Keratinocyte (primary cell): ENCODE measurements at regions not wholly inside any gene's neighbourhood (a gene's known extent, or its start where the extent isn't known, plus 50 kb on each side); places are given as distances from the start of the nearest gene placed in this dataset.

Experiments used
- DNase-seq: peaks from one replicate; pipeline ENCODE4 v3.0.0-alpha.2; 2011; ENCODE audit warnings: low read depth, missing footprints, low spot score
- FAIRE-seq: peaks from 2 replicates; lab custom pipeline; 2011; peaks lifted over from hg19 to GRCh38; lab: Jason Lieb, UNC
- H2AFZ ChIP-seq: 2 replicates; pipeline ENCODE4 v1.6.0; 2012; ENCODE audit warnings: low read length, control low read depth, inconsistent platforms; ENCODE audit not compliant: control insufficient read depth
- H3K27ac ChIP-seq: 2 replicates; pipeline ENCODE4 v1.5.1; 2011; ENCODE audit warnings: low read length; ENCODE audit not compliant: control insufficient read depth, insufficient read depth
- H3K27me3 ChIP-seq: 3 replicates; pipeline ENCODE4 v1.6.0; 2011; ENCODE audit warnings: low read length; ENCODE audit not compliant: control insufficient read depth, insufficient read depth; ENCODE audit errors: extremely low read depth
- H3K36me3 ChIP-seq, 2 experiments: 2 replicates in 1 of 2; 3 replicates in 1 of 2; pipeline ENCODE4 v1.5.1; 2011; ENCODE audit warnings: low read length in 2 of 2, mild to moderate bottlenecking in 1 of 2; ENCODE audit not compliant: control insufficient read depth in 2 of 2, insufficient read depth in 2 of 2; ENCODE audit errors: extremely low read depth in 1 of 2
- H3K4me1 ChIP-seq: 3 replicates; pipeline ENCODE4 v1.5.1; 2011; ENCODE audit warnings: low read length; ENCODE audit not compliant: control insufficient read depth, insufficient read depth; ENCODE audit errors: extremely low read depth
- H3K4me2 ChIP-seq: 3 replicates; pipeline ENCODE4 v1.6.0; 2011; ENCODE audit warnings: low read depth, low read length; ENCODE audit not compliant: control insufficient read depth, insufficient read depth; ENCODE audit errors: extremely low read depth
- H3K4me3 ChIP-seq, 3 experiments: fragments of 200-600 bp in 1 of 3; sonication (generic) in 1 of 3; 2 replicates in 2 of 3; 3 replicates in 1 of 3; pipeline ENCODE4 v1.5.1; 2011 to 2016; ENCODE audit warnings: low read length in 3 of 3, mild to moderate bottlenecking in 3 of 3, control low read depth in 2 of 3, inconsistent platforms in 1 of 3, low read depth in 1 of 3, mixed read lengths in 1 of 3, mixed run types in 1 of 3, moderate library complexity in 1 of 3; ENCODE audit not compliant: control insufficient read depth in 2 of 3, insufficient read depth in 2 of 3; ENCODE audit errors: extremely low read depth in 1 of 3
- H3K79me2 ChIP-seq: 2 replicates; pipeline ENCODE4 v1.6.0; 2012; ENCODE audit warnings: low read length; ENCODE audit not compliant: control insufficient read depth, insufficient read depth
- H3K9ac ChIP-seq: 3 replicates; pipeline ENCODE4 v1.6.0; 2011; ENCODE audit warnings: low read length; ENCODE audit not compliant: control insufficient read depth, insufficient read depth; ENCODE audit errors: extremely low read depth
- H3K9me1 ChIP-seq: 3 replicates; pipeline ENCODE4 v1.6.0; 2011; ENCODE audit warnings: low read length; ENCODE audit not compliant: control insufficient read depth, insufficient read depth; ENCODE audit errors: extremely low read depth
- H3K9me3 ChIP-seq: 2 replicates; pipeline ENCODE4 v1.5.1; 2012; ENCODE audit warnings: low read depth, low read length; ENCODE audit not compliant: control insufficient read depth
- H4K20me1 ChIP-seq: 3 replicates; pipeline ENCODE4 v1.6.0; 2011; ENCODE audit warnings: low read length; ENCODE audit not compliant: control insufficient read depth, insufficient read depth; ENCODE audit errors: extremely low read depth
- EZH2 ChIP-seq: IDR thresholded peaks from one replicate; pipeline ENCODE4 v1.6.1; 2012; ENCODE audit warnings: inconsistent platforms, mild to moderate bottlenecking, low read length, moderate library complexity
- dilution Hi-C: fragments of 300-500 bp; cut with MboI; formaldehyde crosslinking; loops from one replicate; pipeline ENCODE4 v1.7.0; 2020; ENCODE audit warnings: low sequenced_read_pairs; ENCODE audit not compliant: extremely low pct_ligation_motif_present
- TF ChIP-seq, protein P1 (sequence below), 3 experiments: IDR thresholded peaks in 1 of 3; conservative IDR thresholded peaks in 1 of 3; optimal IDR thresholded peaks in 1 of 3; 2 replicates in 2 of 3; 3 replicates in 1 of 3; pipeline versions ENCODE3 to v1.5.1; 2011; ENCODE audit warnings: low read length in 3 of 3, mild to moderate bottlenecking in 3 of 3, moderate library complexity in 2 of 3, control low read depth in 1 of 3, inconsistent platforms in 1 of 3; ENCODE audit not compliant: insufficient read depth in 2 of 3; ENCODE audit errors: extremely low read depth in 1 of 3

DNA sequence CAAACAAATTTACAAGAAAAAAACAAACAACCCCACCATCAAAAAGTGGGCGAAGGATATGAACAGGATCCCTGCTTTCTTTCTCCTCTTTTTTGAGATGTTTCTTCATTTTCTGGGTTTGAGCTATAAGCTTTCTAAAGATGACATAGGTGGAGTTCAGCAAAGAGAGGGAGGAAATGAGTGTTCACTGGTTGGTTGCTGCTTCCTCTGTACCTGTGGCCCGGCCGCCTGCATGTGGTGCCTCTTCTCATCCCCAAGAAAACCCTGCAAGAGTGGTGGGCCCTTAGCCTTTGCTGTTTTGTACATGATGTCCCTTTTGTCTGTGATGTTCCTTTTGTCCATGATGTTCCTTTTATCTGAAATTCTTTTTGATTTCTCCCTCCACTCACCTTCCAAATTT lies 178.4 kb upstream of the SERP2 start:
- H3K9ac ChIP-seq = no peak overlapping the region
- H3K9me1 ChIP-seq = no peaks in the 10 kb centered on the region
- H2AFZ ChIP-seq = no peak overlapping the region
- no peak for DNase-seq
- no peak for TF ChIP-seq EZH2
- TF ChIP-seq, protein P1, sequence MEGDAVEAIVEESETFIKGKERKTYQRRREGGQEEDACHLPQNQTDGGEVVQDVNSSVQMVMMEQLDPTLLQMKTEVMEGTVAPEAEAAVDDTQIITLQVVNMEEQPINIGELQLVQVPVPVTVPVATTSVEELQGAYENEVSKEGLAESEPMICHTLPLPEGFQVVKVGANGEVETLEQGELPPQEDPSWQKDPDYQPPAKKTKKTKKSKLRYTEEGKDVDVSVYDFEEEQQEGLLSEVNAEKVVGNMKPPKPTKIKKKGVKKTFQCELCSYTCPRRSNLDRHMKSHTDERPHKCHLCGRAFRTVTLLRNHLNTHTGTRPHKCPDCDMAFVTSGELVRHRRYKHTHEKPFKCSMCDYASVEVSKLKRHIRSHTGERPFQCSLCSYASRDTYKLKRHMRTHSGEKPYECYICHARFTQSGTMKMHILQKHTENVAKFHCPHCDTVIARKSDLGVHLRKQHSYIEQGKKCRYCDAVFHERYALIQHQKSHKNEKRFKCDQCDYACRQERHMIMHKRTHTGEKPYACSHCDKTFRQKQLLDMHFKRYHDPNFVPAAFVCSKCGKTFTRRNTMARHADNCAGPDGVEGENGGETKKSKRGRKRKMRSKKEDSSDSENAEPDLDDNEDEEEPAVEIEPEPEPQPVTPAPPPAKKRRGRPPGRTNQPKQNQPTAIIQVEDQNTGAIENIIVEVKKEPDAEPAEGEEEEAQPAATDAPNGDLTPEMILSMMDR (optimal IDR thresholded peaks at IDR 0.05 in 1 of 3, IDR thresholded peaks at IDR 0.05 in 1 of 3, conservative IDR thresholded peaks at IDR 0.05 in 1 of 3; ENCODE audit: extremely low read depth in 1 of 3, insufficient read depth in 2 of 3, low read length in 3 of 3) = no peak
- no peaks in the 10 kb centered on the region for H4K20me1 ChIP-seq
- no peaks in the 10 kb centered on the region for H3K27me3 ChIP-seq
- H3K4me3 ChIP-seq = no peak overlapping the region
- H3K27ac ChIP-seq = no peak overlapping the region
- dilution Hi-C loops = no loop called here
- H3K36me3 ChIP-seq = no peaks in the 10 kb centered on the region
- FAIRE-seq = no peak
- H3K4me2 ChIP-seq = no peak overlapping the region
- H3K79me2 ChIP-seq = no peaks in the 10 kb centered on the region
- H3K9me3 ChIP-seq = no peaks in the 10 kb centered on the region
- H3K4me1 ChIP-seq = peaks cover 24% of the 10 kb centered on the region

DNA sequence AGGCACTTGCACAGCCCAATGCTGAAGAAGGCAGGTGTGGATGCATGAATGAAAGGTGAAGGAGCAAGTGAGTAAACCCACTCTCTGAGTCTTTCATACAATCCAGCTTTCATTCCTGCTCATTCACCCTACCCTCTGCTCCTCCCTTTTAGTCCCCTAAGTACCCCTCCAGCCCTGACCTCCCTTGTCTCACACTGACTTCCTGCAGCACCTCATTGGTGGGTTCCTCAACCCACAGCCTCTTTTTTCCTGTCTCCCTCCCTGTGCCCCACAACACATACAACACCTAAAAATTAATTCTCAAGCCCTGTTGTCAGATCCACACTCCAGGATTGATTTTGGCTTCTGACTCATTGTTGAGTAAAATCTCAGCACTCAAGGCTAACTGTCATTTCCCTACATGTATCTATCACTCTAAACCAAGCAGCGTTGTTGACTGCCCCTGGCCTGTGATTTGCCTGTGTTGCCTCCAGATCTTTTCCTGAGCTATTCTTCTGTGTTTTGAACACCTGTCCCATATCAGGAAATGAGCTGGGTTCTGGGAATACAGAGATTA lies 177.3 kb upstream of the SERP2 start:
- Histone ChIP-seq H3K4me1 (peaks cover 24% of the 10 kb centered on the region), H3K36me3 (no peaks in the 10 kb centered on the region), H3K79me2 (no peaks in the 10 kb centered on the region), H3K4me3 (no peak overlapping the region), H3K4me2 (no peak overlapping the region), H3K9me3 (no peaks in the 10 kb centered on the region), H2AFZ (no peak overlapping the region), H3K27ac (no peak overlapping the region), H3K9me1 (no peaks in the 10 kb centered on the region), H4K20me1 (no peaks in the 10 kb centered on the region), H3K9ac (no peak overlapping the region), H3K27me3 (no peaks in the 10 kb centered on the region)
- DNase-seq (no peak), FAIRE-seq (no peak)
- TF ChIP-seq EZH2 = no peak
- TF ChIP-seq, protein P1 (optimal IDR thresholded peaks at IDR 0.05 in 1 of 3, IDR thresholded peaks at IDR 0.05 in 1 of 3, conservative IDR thresholded peaks at IDR 0.05 in 1 of 3; ENCODE audit: extremely low read depth in 1 of 3, insufficient read depth in 2 of 3, low read length in 3 of 3) = no peak
- dilution Hi-C loops = no loop called here
